Thoracic aorta (tissue), 2 donors: ENCODE measurements at regions not wholly inside any gene's neighbourhood (a gene's known extent, or its start where the extent isn't known, plus 50 kb on each side); places are given as distances from the start of the nearest gene placed in this dataset.

Experiments
- ATAC-seq: fragments of 150-250 bp; one replicate; pipeline ENCODE4 v1.8.0; 2017; ENCODE audit warnings: low read depth; ENCODE audit not compliant: insufficient number of reproducible peaks, low FRiP score
- DNase-seq: peaks from one replicate; pipeline ENCODE4 v3.0.0-alpha.2; 2020; ENCODE audit warnings: low spot score
- H3K27ac ChIP-seq, 2 donors: fragments of 200-600 bp; sonication (generic); 1 replicate in 1 of 2; 2 replicates in 1 of 2; pipeline ENCODE4 v1.5.1; 2016; ENCODE audit warnings: mild to moderate bottlenecking in 2 of 2, moderate library complexity in 2 of 2
- H3K27me3 ChIP-seq: fragments of 200-600 bp; sonication (generic); replicated peaks from 2 replicates; pipeline ENCODE4 v1.6.0; 2016; ENCODE audit warnings: mild to moderate bottlenecking; ENCODE audit not compliant: insufficient read depth
- H3K36me3 ChIP-seq: fragments of 200-600 bp; sonication (generic); one replicate; pipeline ENCODE4 v1.5.1; 2016
- H3K4me1 ChIP-seq, 2 donors: fragments of 200-600 bp; sonication (generic); 1 replicate in 1 of 2; 2 replicates in 1 of 2; pipeline versions ENCODE4 v1.5.1 to v1.6.0; 2016; ENCODE audit warnings: low read depth in 2 of 2, mild to moderate bottlenecking in 1 of 2; ENCODE audit not compliant: control insufficient read depth in 1 of 2
- H3K4me3 ChIP-seq: fragments of 200-600 bp; sonication (generic); 2 replicates; pipeline ENCODE4 v1.5.1; 2016; ENCODE audit warnings: mild to moderate bottlenecking
- H3K9me3 ChIP-seq: fragments of 200-600 bp; sonication (generic); 2 replicates; pipeline ENCODE4 v1.5.1; 2016
- CTCF ChIP-seq: fragments of 200-600 bp; sonication (generic); IDR thresholded peaks from one replicate; pipeline ENCODE4 v1.5.1; 2019; ENCODE audit warnings: antibody characterized with exemption

GRCh38 chr3:148075771-148076716, 621.7 kb upstream of the AGTR1 start:
- H3K4me1 ChIP-seq, result no peaks in the 10 kb centered on the region
- no peaks in the 10 kb centered on the region for H3K36me3 ChIP-seq
- ATAC-seq (no peak), DNase-seq (no peak)
- TF ChIP-seq CTCF, result peak; percentile 56
- H3K9me3 ChIP-seq, result no peaks in the 10 kb centered on the region
- H3K27ac ChIP-seq, result no peak overlapping the region
- H3K27me3 ChIP-seq, result no peaks in the 10 kb centered on the region
- H3K4me3 ChIP-seq, result no peak overlapping the region

DNA sequence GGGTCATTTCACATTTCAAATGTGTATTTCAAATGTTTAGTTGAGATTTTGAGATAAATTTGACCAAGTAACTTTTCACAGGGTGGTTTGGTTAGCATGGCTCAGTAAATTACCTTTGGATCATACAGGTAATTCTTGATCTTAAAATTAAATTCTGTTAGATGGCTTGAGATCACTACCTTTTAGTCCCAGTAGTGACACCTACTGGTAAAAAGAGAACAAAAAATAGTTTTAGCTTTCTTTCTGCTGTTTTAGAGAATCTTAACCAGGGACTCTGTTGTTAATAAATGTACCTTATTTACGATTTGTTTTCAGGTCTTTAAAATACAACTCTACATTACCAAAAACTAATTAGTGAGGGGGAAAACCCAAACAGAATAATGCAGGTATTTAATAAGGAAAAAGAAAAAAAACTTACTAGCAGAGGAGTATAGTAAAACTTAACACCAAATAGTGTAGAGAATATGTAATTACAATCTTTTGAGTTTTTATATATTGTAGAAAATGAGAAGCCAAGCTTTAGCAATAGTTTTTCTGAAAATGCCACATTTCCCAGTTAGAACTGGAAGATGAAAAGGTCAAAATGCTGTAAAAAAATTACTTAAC, 620.3 kb upstream of the AGTR1 start:
- H3K27me3 ChIP-seq, result no peaks in the 10 kb centered on the region
- no peaks in the 10 kb centered on the region for H3K9me3 ChIP-seq
- no peak for ATAC-seq
- H3K36me3 ChIP-seq, result no peaks in the 10 kb centered on the region
- peak; percentile 43 for TF ChIP-seq CTCF
- no peaks in the 10 kb centered on the region for H3K4me1 ChIP-seq
- no peak for DNase-seq
- no peak overlapping the region for H3K27ac ChIP-seq
- no peak overlapping the region for H3K4me3 ChIP-seq

- Histone ChIP-seq H3K36me3 (no peaks in the 10 kb centered on the region), H3K4me3 (no peak overlapping the region), H3K27me3 (no peaks in the 10 kb centered on the region), H3K9me3 (no peaks in the 10 kb centered on the region), H3K4me1 (no peaks in the 10 kb centered on the region), H3K27ac (no peak overlapping the region)
- TF ChIP-seq CTCF, result no peak
- ATAC-seq (no peak), DNase-seq (no peak)
These were observed 619.7 kb upstream of the AGTR1 start for GRCh38 chr3:148077965-148078364.

DNA sequence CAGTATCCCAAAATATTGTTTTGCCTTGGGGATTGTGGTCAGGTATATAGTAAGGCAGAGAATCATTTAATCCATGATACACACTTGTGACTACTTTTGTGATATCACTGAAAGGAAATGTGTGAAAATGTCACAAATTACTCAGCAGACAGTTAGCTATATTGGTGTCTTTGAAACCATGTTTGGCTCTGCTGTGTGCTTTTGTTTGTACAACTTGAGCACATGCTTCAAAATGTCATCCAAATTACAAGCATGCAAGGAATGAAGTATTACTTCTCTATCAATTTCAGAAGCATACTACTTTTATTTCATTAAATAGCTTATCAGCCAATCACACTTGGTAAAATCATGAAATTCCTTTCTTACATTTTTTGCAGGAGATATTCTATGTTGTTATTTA, 619.0 kb upstream of the AGTR1 start:
- no peaks in the 10 kb centered on the region for H3K9me3 ChIP-seq
- no peaks in the 10 kb centered on the region for H3K36me3 ChIP-seq
- H3K4me3 ChIP-seq, result no peak overlapping the region
- H3K4me1 ChIP-seq, result no peaks in the 10 kb centered on the region
- ATAC-seq (no peak), DNase-seq (no peak)
- TF ChIP-seq CTCF, result no peak
- no peak overlapping the region for H3K27ac ChIP-seq
- no peaks in the 10 kb centered on the region for H3K27me3 ChIP-seq

GRCh38 chr3:148079370-148079769, 618.3 kb upstream of the AGTR1 start:
- no peak for TF ChIP-seq CTCF
- DNase-seq, result no peak
- Histone ChIP-seq H3K36me3 (no peaks in the 10 kb centered on the region), H3K4me3 (no peak overlapping the region), H3K4me1 (no peaks in the 10 kb centered on the region), H3K27ac (no peak overlapping the region), H3K9me3 (no peaks in the 10 kb centered on the region), H3K27me3 (no peaks in the 10 kb centered on the region)
- no peak for ATAC-seq
